Inflammatory macrophage treated with lipopolysaccharide for 4 hours (primary cell): ENCODE measurements at regions not wholly inside any gene's neighbourhood (a gene's known extent, or its start where the extent isn't known, plus 50 kb on each side); places are given as distances from the start of the nearest gene placed in this dataset.
"Not testable (repeated sequence)": the region's sequence is repeated elsewhere in the genome, so short reads cannot be mapped to it uniquely, and the experiment has no call there.

ENCODE experiments used
- DNase-seq: peaks from one replicate; pipeline ENCODE4 v3.0.0-alpha.2; 2020

DNA sequence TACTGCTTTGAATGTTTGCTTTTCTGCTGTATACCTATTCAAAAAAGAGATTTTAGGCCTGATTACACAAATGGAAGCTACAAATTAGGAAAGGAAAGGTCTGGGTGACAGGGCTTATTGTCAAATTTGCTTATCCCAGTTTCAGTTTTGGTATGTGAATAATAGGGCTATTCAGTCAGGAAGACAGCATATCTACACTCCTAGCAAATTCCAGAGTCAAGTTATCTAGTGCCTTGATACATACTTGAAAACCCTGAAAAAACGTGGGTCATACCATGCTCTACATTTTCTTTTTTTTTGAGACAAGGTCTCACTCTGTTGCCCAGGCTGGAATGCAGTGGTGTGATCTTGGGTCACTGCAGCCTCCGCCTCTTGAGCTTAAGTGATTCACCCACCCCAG lies 59.2 kb upstream of the CCDC180 start:
- DNase-seq: peak; percentile 19

DNA sequence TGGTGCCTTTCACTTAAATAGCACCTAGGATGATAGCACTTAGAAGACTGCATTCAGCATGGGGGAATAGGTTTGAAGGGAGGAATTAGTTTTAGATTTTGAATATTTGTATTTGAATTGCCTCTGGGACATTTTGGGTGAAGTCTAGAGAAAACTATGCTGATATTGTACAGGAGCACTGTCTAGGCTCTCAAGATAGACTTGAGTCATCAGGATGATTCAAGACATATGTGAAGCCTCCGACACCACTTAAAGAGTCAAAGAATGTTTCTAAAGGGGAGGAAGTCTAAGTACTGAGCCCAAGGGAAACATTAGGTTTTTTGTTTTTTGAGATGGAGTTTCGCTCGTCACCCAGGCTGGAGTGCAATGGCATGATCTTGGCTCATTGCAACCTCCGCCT lies 63.9 kb upstream of the CCDC180 start:
- no peak for DNase-seq

DNA sequence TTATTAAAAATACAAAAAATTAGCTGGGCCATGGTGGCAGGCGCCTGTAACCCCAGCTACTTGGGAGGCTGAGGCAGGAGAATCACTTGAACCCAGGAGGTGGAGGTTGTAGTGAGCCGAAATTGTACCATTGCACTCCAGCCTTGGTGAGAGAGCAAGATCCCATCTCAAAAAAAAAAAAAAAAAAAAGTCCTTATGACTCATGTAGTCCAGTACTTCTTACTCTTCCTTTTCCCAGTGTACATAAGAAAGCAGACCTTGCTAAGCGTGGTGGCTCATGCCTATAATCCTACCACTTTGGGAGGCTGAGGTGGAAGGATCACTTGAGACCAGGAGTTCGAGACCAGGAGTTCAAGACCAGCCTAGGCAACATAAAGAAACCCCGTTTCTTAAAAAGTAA lies 66.0 kb upstream of the CCDC180 start:
- DNase-seq: not testable (repeated sequence)

DNA sequence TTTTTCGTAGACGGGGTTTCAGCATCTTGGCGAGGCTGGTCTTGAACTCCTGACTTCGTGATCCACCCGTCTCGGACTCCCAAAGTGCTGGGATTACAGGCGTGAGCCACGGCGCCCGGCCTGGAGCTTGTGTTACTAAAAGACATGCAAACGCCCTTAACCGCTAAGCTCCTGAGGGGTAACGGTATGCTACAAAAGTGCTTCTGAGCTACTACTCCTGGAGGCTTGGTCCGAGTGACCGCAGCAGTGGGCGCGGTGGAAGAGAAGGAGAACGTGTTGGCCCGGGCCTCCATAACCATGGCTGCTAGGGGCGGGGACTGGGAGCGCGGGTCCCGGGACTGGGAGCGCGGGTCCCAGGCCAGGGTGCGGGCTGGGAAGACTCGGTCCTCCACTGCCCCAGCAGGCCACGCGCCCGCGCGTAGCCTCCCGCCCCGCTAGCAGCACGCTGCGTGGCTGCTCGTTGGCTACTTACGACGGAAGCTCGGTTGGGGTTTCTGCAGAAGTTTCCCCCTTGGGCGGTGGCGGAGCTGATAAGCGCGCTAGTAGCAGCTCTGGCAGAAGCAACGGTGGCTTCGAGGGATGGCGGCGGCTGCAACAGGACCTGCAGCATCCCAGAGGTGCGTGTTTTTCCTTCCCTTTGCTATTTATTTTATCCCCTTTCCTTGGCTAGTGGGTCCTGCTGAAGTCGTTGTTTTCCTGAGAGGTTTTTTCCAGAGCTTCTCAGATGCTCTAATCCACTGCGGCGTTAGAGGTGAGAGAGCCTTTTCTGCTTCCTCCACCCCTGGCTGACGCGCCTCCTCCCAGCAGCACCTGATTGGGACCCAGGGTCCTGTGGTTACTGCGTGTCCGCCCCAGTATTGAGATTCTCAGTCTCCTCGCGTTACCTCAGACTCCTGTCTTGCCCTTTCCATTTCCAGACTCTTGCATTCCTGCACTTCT lies 69.2 kb upstream of the CCDC180 start:
- peak; percentile 77 for DNase-seq

DNA sequence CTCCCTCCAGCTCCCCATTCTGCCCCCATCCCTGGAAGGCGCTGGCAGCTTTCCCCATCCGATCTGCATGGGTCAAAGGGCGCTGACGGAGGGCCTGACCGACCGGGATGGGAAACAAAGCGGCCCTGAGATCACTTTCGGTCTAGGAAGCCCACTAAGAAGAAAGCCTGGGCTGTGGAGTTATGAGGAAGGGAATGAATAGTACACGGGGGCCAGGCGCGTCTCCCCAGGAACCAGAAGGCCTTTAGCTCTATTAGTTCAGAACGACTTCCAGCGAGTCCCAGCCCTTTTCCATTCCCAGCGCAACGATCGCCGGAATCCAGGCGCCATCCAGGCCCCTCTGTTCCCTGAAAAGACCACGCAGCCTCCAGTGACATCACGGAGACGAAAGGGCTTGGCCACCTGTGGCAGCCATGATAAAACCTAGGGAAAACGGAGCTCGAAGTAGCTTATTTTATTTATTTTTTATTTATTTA lies 70.1 kb upstream of the CCDC180 start:
- no peak for DNase-seq

DNA sequence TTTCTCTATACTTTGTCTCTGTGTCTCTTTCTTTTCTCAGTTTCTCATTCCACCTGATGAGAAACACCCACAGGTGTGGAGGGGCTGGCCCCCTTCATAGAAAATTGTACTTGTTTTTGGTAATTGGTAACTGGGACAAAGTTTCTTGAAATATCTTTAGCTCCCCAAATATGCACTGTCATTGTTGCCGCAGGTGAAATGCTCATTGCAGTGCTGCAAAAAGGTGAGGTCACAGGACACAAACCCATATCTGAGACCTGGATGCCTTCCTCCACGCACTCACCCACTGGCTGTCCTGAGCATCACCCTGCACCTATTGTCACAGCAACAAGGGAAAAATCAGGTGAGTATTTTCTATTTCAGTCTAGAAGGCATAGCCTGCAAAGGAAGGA lies 74.5 kb upstream of the CCDC180 start:
- not testable (repeated sequence) for DNase-seq

DNA sequence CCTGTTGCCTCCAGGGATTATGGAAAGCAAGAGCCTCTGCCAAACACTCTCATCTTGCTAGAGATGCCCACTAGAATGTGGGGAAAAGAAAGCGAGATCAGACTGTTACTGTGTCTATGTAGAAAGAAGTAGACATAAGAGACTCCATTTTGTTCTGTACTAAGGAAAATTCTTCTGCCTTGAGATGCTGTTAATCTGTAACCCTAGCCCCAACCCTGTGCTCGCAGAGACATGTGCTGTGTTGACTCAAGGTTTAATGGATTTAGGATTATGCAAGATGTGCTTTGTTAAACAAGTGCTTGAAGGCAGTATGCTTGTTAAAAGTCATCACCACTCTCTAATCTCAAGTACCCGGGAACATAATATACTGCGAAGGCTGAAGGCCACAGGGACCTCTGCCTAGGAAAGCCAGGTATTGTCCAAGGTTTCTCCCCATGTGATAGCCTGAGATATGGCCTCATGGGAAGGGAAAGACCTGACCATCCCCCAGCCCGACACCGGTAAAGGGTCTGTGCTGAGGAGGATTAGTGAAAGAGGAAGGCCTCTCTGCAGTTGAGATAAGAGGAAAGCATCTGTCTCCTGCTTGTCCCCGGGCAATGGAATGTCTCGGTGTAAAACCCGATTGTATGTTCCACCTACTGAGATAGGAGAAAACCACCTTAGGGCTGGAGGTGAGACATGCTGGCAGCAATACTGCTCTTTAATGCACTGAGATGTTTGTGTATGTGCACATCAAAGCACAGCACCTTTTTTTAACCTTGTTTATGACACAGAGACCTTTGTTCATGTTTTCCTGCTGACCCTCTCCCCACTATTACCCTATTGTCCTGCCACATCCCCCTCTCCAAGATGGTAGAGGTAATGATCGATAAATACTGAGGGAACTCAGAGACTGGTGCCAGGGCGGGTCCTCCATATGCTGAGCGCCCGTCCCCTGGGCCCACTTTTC lies 75.1 kb upstream of the CCDC180 start:
- DNase-seq: not testable (repeated sequence)

DNA sequence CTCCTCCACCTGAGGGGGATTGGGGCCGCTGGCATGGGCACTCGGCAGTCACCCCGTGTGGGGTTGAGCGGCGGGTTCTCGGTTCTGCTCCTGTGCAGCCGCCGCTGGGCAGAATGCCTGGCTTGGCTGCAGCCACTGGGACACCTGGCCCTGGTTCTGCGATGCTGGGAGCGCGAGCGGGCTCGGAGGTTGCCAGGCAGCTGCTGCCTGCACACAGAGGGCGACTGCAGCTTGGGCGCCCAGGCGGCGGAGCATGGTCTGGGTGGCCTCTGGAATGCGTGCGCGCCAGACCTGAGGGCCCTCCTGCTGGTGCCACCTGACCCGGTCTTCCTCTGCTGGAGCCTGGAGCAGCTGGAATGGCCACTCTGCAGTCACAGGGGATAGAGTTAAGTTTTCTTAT lies 85.1 kb upstream of the CCDC180 start:
- DNase-seq: not testable (repeated sequence)

DNA sequence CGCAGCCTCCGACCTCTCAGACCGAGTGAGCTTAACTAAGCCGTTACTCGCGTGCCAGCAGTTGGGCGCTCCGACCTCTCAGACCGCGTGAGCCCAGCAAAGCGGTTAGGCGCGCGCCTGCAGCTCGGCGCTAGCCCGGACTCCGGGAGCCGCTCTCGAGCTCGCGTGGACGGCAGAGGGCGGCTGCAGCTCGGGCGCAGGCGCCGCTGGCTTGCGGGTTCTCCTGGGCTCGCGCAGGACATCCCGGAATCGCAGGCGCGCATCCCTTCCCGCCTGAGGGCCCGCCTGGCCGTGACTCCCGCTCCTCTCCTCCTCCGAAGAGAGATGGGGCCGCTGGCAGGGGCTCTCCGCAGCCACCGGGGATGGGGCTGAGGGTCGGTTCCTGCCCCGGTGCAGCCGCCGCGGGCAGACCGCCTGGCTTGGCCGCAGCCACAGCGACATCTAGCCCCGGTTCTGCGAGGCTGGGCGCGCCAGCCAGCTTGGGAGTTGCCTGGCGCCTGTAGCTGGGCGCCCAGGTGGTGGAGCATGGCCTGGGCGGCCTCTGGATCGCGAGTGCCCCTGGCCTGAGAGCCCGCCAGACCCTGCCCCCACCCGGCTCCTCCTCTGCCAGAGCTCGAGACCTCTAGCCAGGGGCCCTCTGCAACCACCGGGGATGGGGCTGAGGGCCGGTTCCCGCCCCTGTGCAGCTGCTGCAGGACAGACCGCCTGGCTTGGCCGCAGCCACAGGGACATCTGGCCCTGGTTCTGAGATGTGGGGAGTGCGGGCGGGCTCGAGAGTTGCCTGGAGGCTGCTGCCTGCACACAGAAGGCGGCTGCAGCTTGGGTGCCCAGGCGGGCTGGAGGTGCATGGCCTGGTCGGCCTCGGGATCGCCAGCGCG lies 85.7 kb upstream of the CCDC180 start:
- peak; percentile 54 for DNase-seq

DNA sequence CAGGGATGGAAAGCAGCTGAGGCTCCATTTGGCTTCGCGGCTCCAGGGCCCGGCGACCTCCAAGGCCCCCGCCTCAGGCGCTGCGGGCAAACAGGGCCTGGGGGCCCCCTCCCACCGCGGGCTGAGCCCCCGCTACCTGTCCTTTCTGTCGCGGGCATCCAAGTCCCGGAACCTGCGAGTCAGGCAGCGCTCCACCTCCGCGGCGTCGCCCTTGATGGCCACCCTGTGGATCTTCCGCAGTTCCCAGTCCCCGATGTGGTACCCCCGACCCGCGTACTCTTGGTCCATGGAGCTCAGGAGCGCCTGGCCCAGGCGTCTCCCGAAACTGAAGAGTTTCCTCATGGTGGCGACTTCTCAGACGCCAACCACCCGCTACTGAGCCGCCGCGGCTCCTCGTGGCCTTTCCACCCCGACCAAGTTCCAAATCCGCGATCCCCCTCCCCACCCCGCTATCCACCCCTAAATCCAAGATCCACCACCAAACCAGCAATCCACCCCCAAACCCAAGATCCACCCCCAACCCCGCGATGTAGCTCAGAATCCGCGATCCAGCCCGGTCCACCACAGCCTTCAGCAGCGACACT lies 86.5 kb upstream of the CCDC180 start:
- DNase-seq: no peak

DNA sequence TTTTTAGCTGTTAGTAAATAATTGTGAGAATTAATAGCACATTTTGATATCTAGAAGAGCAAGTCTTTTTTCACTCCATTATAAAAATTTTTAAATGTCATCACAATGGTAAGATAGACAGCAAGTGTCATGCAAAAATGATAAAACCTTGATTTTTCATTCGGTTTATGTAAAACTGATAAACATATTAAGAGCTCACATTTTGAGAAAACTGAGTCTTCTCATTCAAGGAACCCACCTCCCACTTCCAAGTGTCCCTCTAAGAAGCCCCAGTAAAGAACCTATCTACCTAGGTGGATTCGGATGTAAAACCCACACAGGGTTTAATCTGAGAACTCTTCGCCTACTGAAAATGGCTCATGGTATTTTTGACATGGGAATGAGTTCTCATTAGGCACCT lies 87.1 kb upstream of the CCDC180 start:
- DNase-seq: not testable (repeated sequence)

DNA sequence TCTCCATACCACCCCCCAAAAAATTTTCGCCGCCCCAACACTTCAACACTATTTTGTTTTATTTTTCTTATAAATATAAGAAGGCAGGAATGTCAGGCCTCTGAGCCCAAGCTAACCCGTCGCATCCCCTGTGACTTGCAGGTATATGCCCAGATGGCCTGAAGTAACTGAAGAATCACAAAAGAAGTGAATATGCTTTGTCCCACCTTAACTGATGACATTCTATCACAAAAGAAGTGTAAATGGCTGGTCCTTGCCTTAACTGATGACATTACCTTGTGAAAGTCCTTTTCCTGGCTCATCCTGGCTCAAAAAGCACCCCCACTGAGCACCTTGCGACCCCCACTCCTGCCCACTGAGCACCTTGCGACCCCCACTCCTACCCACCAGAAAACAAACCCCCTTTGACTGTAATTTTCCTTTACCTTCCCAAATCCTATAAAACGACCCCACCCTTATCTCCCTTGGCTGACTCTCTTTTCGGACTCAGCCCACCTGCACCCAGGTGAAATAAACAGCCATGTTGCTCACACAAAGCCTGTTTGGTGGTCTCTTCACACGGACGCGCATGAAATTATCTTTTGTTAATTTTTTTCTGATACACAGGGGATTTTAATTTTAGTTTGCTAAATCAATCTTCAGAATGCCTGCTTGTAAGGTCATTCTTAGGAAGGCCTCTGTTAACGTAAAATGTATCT lies 87.9 kb upstream of the CCDC180 start:
- DNase-seq: not testable (repeated sequence)

DNA sequence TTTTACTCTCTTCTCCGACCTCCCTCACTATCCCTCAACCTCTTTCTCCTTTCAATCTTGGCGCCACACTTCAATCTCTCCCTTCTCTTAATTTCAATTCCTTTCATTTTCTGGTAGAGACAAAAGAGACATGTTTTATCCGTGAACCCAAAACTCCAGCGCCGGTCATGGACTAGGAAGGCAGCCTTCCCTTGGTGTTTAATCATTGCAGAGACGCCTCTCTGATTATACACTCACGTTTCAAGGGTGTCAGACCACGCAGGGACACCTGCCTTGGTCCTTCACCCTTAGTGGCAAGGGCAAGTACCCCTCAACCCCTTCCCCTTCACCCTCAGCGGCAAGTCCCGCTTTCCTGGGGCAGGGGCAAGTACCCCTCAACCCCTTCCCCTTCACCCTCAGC lies 92.3 kb upstream of the CCDC180 start:
- DNase-seq: not testable (repeated sequence)

DNA sequence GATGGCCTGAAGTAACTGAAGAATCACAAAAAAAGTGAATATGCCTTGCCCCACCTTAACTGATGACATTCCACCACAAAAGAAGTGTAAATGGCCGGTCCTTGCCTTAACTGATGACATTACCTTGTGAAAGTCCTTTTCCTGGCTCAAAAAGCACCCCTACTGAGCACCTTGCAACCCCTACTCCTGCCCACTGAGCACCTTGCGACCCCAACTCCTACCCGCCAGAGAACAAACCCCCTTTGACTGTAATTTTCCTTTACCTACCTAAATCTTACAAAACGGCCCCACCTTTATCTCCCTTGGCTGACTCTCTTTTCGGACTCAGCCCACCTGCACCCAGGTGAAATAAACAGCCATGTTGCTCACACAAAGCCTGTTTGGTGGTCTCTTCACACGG lies 92.9 kb upstream of the CCDC180 start:
- DNase-seq: not testable (repeated sequence)

DNA sequence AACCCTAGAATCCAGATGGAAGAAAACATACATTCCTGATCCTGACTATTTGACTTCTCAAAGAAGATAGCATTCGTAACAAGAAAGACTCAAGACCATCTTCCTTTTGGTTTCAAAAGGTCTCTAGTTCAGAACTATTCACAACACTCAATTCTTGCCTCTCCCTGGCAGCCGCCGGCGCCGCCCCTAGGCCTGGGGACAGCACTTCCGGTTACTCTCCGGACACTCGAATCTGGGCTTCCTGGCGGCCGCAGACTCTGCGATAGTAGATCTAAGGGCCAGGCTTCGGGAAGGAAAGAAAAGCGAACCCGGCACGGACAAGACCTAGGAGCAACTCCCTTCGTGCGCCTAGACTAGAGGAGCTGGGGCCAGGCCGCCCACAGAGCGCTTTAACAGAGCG lies 107.8 kb upstream of the CCDC180 start:
- not testable (repeated sequence) for DNase-seq

DNA sequence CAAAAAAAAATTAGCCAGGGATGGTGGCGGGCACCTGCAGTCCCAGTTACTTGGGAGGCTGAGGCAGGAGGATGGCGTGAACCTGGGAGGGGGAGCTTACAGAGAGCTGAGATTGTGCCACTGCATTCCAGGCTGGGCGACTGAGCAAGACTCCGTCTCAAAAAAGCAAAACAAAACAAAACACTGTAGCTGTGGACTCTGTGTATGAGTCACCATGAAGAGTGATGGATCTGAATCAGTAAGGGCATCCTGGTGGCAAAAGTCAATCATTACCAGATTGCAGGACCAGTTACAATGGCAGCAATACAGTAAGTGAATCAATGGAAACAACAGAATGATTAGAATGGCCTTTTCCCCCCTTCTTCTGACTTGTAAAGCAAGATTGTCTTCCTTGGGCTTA lies 113.7 kb upstream of the CCDC180 start:
- DNase-seq: not testable (repeated sequence)

DNA sequence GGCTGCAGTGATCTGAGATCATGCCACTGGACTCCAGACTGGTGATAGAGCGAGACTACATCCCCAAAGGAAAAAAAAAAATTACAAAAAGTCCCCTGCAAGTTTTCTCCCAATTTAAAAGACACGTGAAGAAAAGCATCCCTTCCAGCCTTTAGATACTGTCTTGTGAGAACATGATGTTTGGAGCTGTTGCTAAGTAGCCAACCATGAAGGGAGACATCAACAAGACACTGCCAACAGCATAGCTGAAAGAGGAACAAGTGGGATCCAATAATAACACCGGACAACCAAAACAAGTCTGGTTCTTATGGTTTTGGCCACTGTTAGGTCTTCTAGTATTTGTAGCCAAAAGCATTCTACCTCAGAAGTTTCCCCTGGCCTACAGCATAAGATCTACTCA lies 118.9 kb upstream of the CCDC180 start:
- DNase-seq: no peak

DNA sequence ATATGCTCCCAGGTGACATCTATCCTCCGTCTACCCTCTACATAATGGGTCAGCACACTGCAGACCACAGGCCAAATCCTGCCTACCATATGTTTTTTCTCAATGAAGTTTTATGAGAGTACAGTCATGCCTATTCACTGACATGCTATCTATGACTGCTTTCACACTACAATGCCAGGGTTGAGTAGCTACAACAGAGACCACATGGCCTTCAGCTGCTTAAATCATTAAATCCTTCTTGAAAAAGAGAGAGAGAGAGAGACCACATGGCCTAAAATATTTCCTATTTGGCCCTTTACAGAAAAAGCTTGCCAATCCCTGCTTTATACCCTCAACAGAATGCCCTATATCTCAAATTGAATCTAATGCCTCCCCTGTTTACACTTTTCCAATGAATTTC lies 119.8 kb upstream of the CCDC180 start:
- not testable (repeated sequence) for DNase-seq

DNA sequence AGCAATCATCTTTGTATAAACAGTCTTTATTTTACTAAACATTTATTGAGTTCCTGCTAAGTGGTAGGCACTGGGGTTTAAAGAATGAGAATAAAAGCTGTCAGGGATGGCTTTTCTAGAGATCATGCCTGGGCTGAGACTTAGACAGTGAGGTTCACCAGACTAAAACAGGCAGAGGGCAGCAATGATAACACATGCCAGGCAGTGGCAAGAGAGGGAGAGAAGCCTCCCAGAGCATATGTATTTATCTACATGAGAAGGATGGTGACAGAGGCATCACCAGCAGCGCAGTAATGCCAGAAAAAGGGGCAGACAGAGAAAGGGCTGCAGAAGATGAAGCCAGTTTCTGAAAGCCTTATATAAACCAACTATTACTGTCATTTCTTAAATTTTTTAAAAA lies 121.0 kb upstream of the CCDC180 start:
- DNase-seq: no peak

DNA sequence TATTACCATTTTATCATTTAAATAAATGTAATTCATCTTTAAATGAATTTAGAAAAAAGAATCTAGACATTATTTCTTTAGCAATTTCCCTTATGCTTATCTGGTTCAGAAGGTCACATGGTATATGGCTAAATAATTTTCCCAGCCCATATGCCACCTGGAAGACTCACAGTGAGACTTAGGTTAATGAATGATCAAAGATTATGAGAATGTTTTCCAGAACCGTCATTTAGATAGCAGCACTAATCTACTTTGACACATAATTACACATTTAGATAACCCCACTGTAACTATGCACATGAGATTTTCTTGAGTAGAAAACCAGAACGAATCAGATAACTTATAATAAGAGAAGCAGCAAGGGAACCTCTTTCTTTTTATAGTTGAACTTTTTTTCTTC lies 124.9 kb upstream of the CCDC180 start:
- DNase-seq: not testable (repeated sequence)

DNA sequence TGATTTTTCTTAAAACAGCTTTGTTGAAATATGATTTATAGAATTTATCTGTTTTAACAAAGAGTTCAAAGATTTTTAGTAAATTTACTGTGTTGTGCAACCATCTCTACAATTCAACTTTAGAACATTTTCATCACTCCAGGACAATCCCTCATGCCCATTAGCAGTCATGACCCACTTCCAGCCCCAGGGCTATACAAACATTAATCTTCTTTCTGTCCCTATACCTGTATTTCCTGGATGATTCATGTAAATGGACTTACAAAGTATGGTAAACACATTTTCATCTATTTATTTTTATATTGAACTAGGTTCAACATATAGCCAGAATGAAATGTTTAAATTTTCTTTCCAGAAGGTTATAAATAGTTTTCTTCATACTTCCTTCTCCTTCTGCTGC lies 127.8 kb upstream of the CCDC180 start:
- no peak for DNase-seq
